Neural progenitor cell (in vitro differentiated cells): ENCODE measurements at regions not wholly inside any gene's neighbourhood (a gene's known extent, or its start where the extent isn't known, plus 50 kb on each side); places are given as distances from the start of the nearest gene placed in this dataset.

ENCODE experiments used
- DNase-seq: peaks from one replicate; pipeline ENCODE4 v3.0.0-alpha.2; 2016; ENCODE audit warnings: low spot score
- H2AFZ ChIP-seq: fragments of 200-600 bp; sonication (generic); replicated peaks from 2 replicates; pipeline ENCODE4 v1.6.1; 2016; ENCODE audit warnings: antibody characterized with exemption
- H3F3A ChIP-seq: fragments of 200-600 bp; sonication (generic); 2 replicates; pipeline ENCODE4 v1.6.1; 2016; ENCODE audit warnings: antibody characterized with exemption, low read depth
- H3K27ac ChIP-seq: fragments of 200-600 bp; sonication (generic); 2 replicates; pipeline ENCODE4 v1.5.1; 2016; ENCODE audit warnings: mild to moderate bottlenecking
- H3K27me3 ChIP-seq: fragments of 200-600 bp; sonication (generic); 2 replicates; pipeline ENCODE4 v1.6.1; 2016; ENCODE audit warnings: mild to moderate bottlenecking, moderate library complexity
- H3K36me3 ChIP-seq: fragments of 200-600 bp; sonication (generic); 2 replicates; pipeline ENCODE4 v1.5.1; 2016
- H3K4me1 ChIP-seq: fragments of 200-600 bp; sonication (generic); 2 replicates; pipeline ENCODE4 v1.6.1; 2016; ENCODE audit warnings: mixed run types
- H3K4me2 ChIP-seq: fragments of 200-600 bp; sonication (generic); 2 replicates; pipeline ENCODE4 v1.6.1; 2016
- H3K4me3 ChIP-seq: fragments of 200-600 bp; sonication (generic); 2 replicates; pipeline ENCODE4 v1.5.1; 2016
- H3K79me2 ChIP-seq: fragments of 200-600 bp; sonication (generic); 2 replicates; pipeline ENCODE4 v1.6.1; 2016; ENCODE audit warnings: low read depth
- H3K9ac ChIP-seq: fragments of 200-600 bp; sonication (generic); 2 replicates; pipeline ENCODE4 v1.6.1; 2016
- H3K9me3 ChIP-seq: fragments of 200-600 bp; sonication (generic); 2 replicates; pipeline ENCODE4 v1.5.1; 2016; ENCODE audit warnings: low read depth
- H4K20me1 ChIP-seq: fragments of 200-600 bp; sonication (generic); 2 replicates; pipeline ENCODE4 v1.6.1; 2016; ENCODE audit warnings: low read depth
- H3K27ac Mint-ChIP-seq: 3 replicates; pipeline ENCODE4 v1.8.0; 2021; ENCODE audit warnings: mixed read lengths
- H3K27me3 Mint-ChIP-seq: 2 replicates; pipeline ENCODE4 v1.8.0; 2022; ENCODE audit warnings: low read depth, mild to moderate bottlenecking, inconsistent platforms, moderate library complexity, mixed read lengths; ENCODE audit not compliant: insufficient read depth
- H3K36me3 Mint-ChIP-seq: 3 replicates; pipeline ENCODE4 v1.8.0; 2021; ENCODE audit warnings: mixed read lengths
- H3K4me1 Mint-ChIP-seq: 3 replicates; pipeline ENCODE4 v1.8.0; 2021; ENCODE audit warnings: mixed read lengths
- H3K4me3 Mint-ChIP-seq: 3 replicates; pipeline ENCODE4 v1.8.0; 2021; ENCODE audit warnings: mild to moderate bottlenecking, moderate library complexity, mixed read lengths
- H3K9me3 Mint-ChIP-seq: 3 replicates; pipeline ENCODE4 v1.8.0; 2020; ENCODE audit warnings: mixed read lengths
- EZH2 ChIP-seq: fragments of 200-600 bp; sonication (generic); IDR thresholded peaks from 2 replicates; pipeline ENCODE4 v1.6.1; 2017; ENCODE audit warnings: antibody characterized with exemption, mild to moderate bottlenecking, moderate library complexity
- EZH2phosphoT487 ChIP-seq: fragments of 200-600 bp; sonication (generic); IDR thresholded peaks from 2 replicates; pipeline ENCODE4 v1.6.1; 2017; ENCODE audit warnings: antibody characterized with exemption
- TF ChIP-seq, protein P1 (sequence below): fragments of 200-600 bp; sonication (generic); IDR thresholded peaks from 2 replicates; pipeline ENCODE4 v1.5.1; 2017; ENCODE audit warnings: antibody characterized with exemption, mild to moderate bottlenecking

DNA sequence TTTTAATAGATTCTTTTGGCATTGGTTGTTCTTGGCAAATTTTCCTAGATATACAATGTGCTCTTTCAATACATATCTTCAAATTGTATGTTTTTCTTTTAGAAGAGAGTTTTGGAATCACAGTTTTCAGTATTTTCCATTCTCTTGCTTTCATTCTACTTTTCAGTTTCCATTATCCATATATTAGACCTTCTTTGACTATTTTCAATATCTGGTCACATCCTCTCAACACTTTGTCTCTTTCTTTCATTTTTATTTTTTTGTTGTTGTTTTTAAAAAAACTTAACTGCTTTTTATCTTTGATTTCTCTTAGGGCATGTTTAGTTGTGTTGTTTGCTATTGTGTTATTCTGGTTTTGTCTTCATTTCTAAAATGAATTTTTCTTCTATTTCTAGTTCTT, 59.9 kb upstream of the CLMN start:
- H3K27ac Mint-ChIP-seq = no peak overlapping the region
- H3K4me1 ChIP-seq = no peaks in the 10 kb centered on the region
- H3K79me2 ChIP-seq = no peaks in the 10 kb centered on the region
- H3K9ac ChIP-seq = no peak overlapping the region
- no peaks in the 10 kb centered on the region for H3K36me3 Mint-ChIP-seq
- peaks cover 9% of the 10 kb centered on the region for H3K27me3 Mint-ChIP-seq
- H3F3A ChIP-seq = no peaks in the 10 kb centered on the region
- no peak overlapping the region for H2AFZ ChIP-seq
- H3K36me3 ChIP-seq = no peaks in the 10 kb centered on the region
- H3K9me3 Mint-ChIP-seq = peaks cover 28% of the 10 kb centered on the region
- H4K20me1 ChIP-seq = no peaks in the 10 kb centered on the region
- H3K4me2 ChIP-seq = no peak overlapping the region
- H3K9me3 ChIP-seq = peaks cover 6% of the 10 kb centered on the region
- H3K4me3 ChIP-seq = no peak overlapping the region
- no peak for DNase-seq
- H3K27ac ChIP-seq = no peak overlapping the region
- peaks cover 5% of the 10 kb centered on the region for H3K27me3 ChIP-seq
- no peaks in the 10 kb centered on the region for H3K4me1 Mint-ChIP-seq
- no peak overlapping the region for H3K4me3 Mint-ChIP-seq
- TF ChIP-seq EZH2 (no peak), EZH2phosphoT487 (no peak)
- TF ChIP-seq, protein P1, sequence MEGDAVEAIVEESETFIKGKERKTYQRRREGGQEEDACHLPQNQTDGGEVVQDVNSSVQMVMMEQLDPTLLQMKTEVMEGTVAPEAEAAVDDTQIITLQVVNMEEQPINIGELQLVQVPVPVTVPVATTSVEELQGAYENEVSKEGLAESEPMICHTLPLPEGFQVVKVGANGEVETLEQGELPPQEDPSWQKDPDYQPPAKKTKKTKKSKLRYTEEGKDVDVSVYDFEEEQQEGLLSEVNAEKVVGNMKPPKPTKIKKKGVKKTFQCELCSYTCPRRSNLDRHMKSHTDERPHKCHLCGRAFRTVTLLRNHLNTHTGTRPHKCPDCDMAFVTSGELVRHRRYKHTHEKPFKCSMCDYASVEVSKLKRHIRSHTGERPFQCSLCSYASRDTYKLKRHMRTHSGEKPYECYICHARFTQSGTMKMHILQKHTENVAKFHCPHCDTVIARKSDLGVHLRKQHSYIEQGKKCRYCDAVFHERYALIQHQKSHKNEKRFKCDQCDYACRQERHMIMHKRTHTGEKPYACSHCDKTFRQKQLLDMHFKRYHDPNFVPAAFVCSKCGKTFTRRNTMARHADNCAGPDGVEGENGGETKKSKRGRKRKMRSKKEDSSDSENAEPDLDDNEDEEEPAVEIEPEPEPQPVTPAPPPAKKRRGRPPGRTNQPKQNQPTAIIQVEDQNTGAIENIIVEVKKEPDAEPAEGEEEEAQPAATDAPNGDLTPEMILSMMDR = no peak

DNA sequence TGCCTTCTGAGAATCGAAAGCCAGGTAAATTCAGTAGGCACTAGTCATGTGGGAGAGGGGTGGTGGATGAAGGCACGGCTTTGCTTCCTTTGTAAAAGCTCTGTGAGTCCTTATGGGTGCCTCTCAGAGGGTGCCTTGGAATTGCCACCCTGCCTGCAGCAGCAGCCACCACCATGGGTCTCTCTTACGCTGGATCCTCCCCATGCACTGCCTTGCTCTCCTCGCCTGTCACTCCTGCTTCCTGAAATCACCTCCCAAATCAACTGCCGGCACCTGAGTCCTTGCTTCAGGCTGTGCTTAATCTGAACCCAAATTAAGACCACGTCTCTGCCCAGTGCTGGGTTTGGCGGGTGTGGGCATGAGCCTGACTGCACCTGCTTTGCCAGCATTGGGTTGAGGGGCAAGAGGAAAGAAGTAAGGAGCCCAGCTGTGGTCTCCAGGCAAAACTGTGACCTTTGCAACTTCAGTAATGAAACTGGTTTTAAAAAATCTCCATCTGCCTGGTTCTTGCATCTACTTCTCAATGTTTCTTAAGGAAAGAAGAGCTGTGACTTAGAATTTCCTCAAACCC, 55.9 kb upstream of the CLMN start:
- H3K4me1 ChIP-seq = peaks cover 5% of the 10 kb centered on the region
- H3F3A ChIP-seq = no peaks in the 10 kb centered on the region
- peaks cover 5% of the 10 kb centered on the region for H3K27me3 ChIP-seq
- no peaks in the 10 kb centered on the region for H3K36me3 ChIP-seq
- Mint-ChIP-seq H3K4me3 (no peak overlapping the region), H3K36me3 (no peaks in the 10 kb centered on the region), H3K27me3 (peaks cover 8% of the 10 kb centered on the region), H3K4me1 (peaks cover 16% of the 10 kb centered on the region), H3K27ac (peak overlapping the region; percentile 67), H3K9me3 (peaks cover 28% of the 10 kb centered on the region)
- H3K4me2 ChIP-seq = no peak overlapping the region
- H4K20me1 ChIP-seq = no peaks in the 10 kb centered on the region
- H2AFZ ChIP-seq = no peak overlapping the region
- no peak overlapping the region for H3K27ac ChIP-seq
- no peaks in the 10 kb centered on the region for H3K79me2 ChIP-seq
- H3K4me3 ChIP-seq = no peak overlapping the region
- TF ChIP-seq EZH2 = no peak
- TF ChIP-seq EZH2phosphoT487 = no peak
- TF ChIP-seq, protein P1 = no peak
- peaks cover 6% of the 10 kb centered on the region for H3K9me3 ChIP-seq
- no peak for DNase-seq
- H3K9ac ChIP-seq = no peak overlapping the region

DNA sequence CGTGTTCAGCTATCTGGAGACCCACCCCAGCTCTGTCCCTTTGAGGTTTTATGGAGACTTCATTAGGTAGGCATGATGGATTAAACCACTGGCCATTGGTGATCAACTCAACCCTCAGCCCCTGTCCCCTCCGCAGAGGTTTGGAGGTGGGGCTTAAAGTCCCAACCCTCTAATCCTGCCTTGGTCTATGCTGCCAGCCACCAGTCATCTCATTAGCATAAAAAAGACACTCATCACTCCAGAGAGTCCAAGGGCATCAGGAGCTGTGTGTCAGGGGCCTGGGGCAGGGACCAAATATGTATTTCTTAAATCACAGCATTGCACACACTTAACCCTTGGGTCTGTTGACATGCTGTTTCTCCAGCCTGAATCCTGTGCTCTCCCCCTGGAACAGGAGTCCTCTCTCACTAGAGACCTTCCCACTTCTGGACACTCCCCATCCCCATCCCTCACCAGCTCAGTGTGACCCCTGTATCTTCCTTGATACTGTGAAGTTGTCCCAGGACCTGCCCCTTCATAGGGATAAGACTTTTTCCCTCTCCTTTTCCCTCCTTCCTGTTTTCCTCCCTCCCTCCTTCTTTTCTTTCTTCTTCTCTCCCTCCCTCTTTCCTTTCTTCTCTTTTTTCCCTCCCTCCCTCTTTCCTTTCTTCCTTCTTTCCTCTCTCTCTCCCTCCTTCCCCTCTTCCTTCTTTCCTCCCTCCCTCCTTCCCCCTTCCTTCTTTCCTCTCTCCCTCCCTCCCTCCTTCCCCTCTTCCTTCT, 54.7 kb upstream of the CLMN start:
- TF ChIP-seq, protein P1 = no peak
- no peak for TF ChIP-seq EZH2
- TF ChIP-seq EZH2phosphoT487 = no peak
- H3K27me3 ChIP-seq = peaks cover 5% of the 10 kb centered on the region
- Mint-ChIP-seq H3K9me3 (peaks cover 19% of the 10 kb centered on the region), H3K36me3 (no peaks in the 10 kb centered on the region), H3K4me1 (peaks cover 18% of the 10 kb centered on the region), H3K27ac (no peak overlapping the region), H3K4me3 (no peak overlapping the region), H3K27me3 (peaks cover 8% of the 10 kb centered on the region)
- no peaks in the 10 kb centered on the region for H3F3A ChIP-seq
- no peak overlapping the region for H3K4me2 ChIP-seq
- H3K4me3 ChIP-seq = no peak overlapping the region
- H3K9me3 ChIP-seq = no peaks in the 10 kb centered on the region
- H4K20me1 ChIP-seq = no peaks in the 10 kb centered on the region
- no peaks in the 10 kb centered on the region for H3K36me3 ChIP-seq
- peaks cover 5% of the 10 kb centered on the region for H3K4me1 ChIP-seq
- peak; percentile 43 for DNase-seq
- no peak overlapping the region for H3K27ac ChIP-seq
- H3K79me2 ChIP-seq = no peaks in the 10 kb centered on the region
- no peak overlapping the region for H3K9ac ChIP-seq
- H2AFZ ChIP-seq = no peak overlapping the region
